Erythroblast (primary cell): ENCODE measurements at regions not wholly inside any gene's neighbourhood (a gene's known extent, or its start where the extent isn't known, plus 50 kb on each side); places are given as distances from the start of the nearest gene placed in this dataset.

Experiments used
- GATA1 ChIP-seq: IDR thresholded peaks from 2 replicates; pipeline ENCODE4 v1.6.1; 2011; ENCODE audit warnings: low read depth, mild to moderate bottlenecking, control low read depth, low read length, moderate library complexity
- POLR2A ChIP-seq: IDR thresholded peaks from 2 replicates; pipeline ENCODE4 v1.6.1; 2011; ENCODE audit warnings: mild to moderate bottlenecking, low read length

DNA sequence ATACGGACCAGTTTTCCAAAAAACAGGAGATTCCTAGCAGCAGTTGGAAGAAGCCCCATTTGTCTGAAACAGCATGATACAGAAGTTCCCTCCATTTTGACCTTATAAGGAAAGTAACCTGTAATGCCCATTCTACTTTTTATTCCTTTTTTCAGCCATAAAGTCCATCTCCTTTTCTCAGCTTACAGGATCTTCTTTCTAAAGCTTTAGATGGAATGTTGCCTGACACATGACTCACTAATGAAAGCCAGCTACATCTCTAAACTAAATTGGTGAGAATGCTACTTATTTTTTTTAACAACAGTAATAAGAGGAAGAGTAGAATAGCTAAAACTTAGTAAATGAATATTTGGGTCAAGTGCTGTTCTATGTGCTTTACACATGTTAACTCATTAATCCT is 234.1 kb downstream of the CDH26 start:
- no peak for TF ChIP-seq POLR2A
- TF ChIP-seq GATA1, result no peak
